DND-41 (cell line): ENCODE measurements at regions not wholly inside any gene's neighbourhood (a gene's known extent, or its start where the extent isn't known, plus 50 kb on each side); places are given as distances from the start of the nearest gene placed in this dataset.

Source experiments
- ATAC-seq: fragments of 200-7000 bp; cut with Tn5 transposase; 3 replicates; pipeline ENCODE4 v1.9.1; 2021; ENCODE audit warnings: low read depth; ENCODE audit not compliant: insufficient read depth
- DNase-seq: peaks from one replicate; pipeline ENCODE4 v3.0.0-alpha.2; 2020
- H2AFZ ChIP-seq: 2 replicates; pipeline ENCODE4 v1.6.0; 2012; ENCODE audit warnings: low read depth, low read length
- H3K27ac ChIP-seq: 2 replicates; pipeline ENCODE4 v1.5.1; 2012; ENCODE audit warnings: low read length, inconsistent platforms
- H3K27me3 ChIP-seq: fragments of 200-600 bp; sonication (generic); 2 replicates; pipeline ENCODE4 v1.6.0; 2012; ENCODE audit warnings: low read length, mild to moderate bottlenecking, inconsistent platforms; ENCODE audit not compliant: insufficient read depth, poor library complexity
- H3K36me3 ChIP-seq: 2 replicates; pipeline ENCODE4 v1.5.1; 2012; ENCODE audit warnings: low read length, inconsistent platforms; ENCODE audit not compliant: insufficient read depth
- H3K4me1 ChIP-seq: 2 replicates; pipeline ENCODE4 v1.5.1; 2012; ENCODE audit warnings: mild to moderate bottlenecking, low read length; ENCODE audit not compliant: insufficient read depth
- H3K4me2 ChIP-seq: 2 replicates; pipeline ENCODE4 v1.6.0; 2012; ENCODE audit warnings: mild to moderate bottlenecking, moderate library complexity, low read length, inconsistent platforms; ENCODE audit not compliant: insufficient read depth
- H3K4me3 ChIP-seq, 2 experiments: fragments of 200-600 bp in 1 of 2; shearing (Covaris generic) in 1 of 2; 2 replicates each; pipeline ENCODE4 v1.5.1; 2012 to 2016; ENCODE audit warnings: inconsistent platforms in 2 of 2, low read length in 2 of 2, mild to moderate bottlenecking in 2 of 2, low read depth in 1 of 2, moderate library complexity in 1 of 2
- H3K79me2 ChIP-seq: 2 replicates; pipeline ENCODE4 v1.6.0; 2012; ENCODE audit warnings: low read length, inconsistent platforms; ENCODE audit not compliant: insufficient read depth
- H3K9ac ChIP-seq: 2 replicates; pipeline ENCODE4 v1.6.0; 2012; ENCODE audit warnings: low read depth, mild to moderate bottlenecking, inconsistent platforms, low read length, moderate library complexity
- H3K9me3 ChIP-seq: 2 replicates; pipeline ENCODE4 v1.5.1; 2012; ENCODE audit warnings: low read length, moderate library complexity, mild to moderate bottlenecking, inconsistent platforms; ENCODE audit not compliant: insufficient read depth, severe bottlenecking
- H4K20me1 ChIP-seq: 2 replicates; pipeline ENCODE4 v1.6.0; 2012; ENCODE audit warnings: low read length; ENCODE audit not compliant: insufficient read depth
- CTCF ChIP-seq: IDR thresholded peaks from 2 replicates; pipeline ENCODE4 v1.5.1; 2012; ENCODE audit warnings: borderline replicate concordance, low read length, moderate library complexity, mild to moderate bottlenecking; ENCODE audit not compliant: poor library complexity, severe bottlenecking; ENCODE audit errors: extremely low read depth
- EZH2 ChIP-seq: IDR thresholded peaks from 3 replicates; pipeline ENCODE4 v1.6.1; 2012; ENCODE audit warnings: borderline replicate concordance, low read depth, mild to moderate bottlenecking, moderate library complexity, low read length, inconsistent platforms; ENCODE audit not compliant: severe bottlenecking

DNA sequence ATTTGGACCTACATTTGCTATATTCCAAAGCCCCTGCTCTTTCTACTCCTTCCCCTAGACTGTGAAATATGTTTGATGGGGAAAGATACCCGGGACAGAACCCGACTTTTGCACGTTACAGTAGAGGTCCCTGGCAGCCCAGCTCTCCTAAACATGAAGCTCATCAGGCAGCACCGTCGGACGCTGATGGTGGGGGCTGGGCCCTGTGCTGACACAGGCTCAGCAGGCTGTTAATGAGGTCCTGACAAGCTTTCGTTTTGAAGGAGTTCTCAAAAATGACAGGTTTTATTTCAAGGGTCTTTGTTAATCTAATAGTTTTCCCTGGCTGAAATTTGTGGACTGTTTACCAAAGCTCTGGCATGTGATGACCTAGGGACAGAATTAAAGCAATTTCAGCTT lies 102.3 kb downstream of the SLC25A47 start:
- DNase-seq (no peak), ATAC-seq (no peak)
- peaks cover 45% of the 10 kb centered on the region for H3K4me1 ChIP-seq
- H3K4me2 ChIP-seq = no peak overlapping the region
- H3K79me2 ChIP-seq = peaks cover 14% of the 10 kb centered on the region; the same call in 1 of the 2 replicates
- TF ChIP-seq CTCF (no peak), EZH2 (no peak)
- H3K36me3 ChIP-seq = no peaks in the 10 kb centered on the region
- H3K9ac ChIP-seq = no peak overlapping the region
- no peaks in the 10 kb centered on the region for H3K9me3 ChIP-seq
- H3K27me3 ChIP-seq = no peaks in the 10 kb centered on the region
- H3K4me3 ChIP-seq = no peak overlapping the region
- peak overlapping the region; percentile 76 for H3K27ac ChIP-seq
- no peak overlapping the region for H2AFZ ChIP-seq
- no peaks in the 10 kb centered on the region for H4K20me1 ChIP-seq

GRCh38 chr14:100426314-100426713 lies 103.2 kb downstream of the SLC25A47 start:
- Histone ChIP-seq H3K27me3 (no peaks in the 10 kb centered on the region), H3K4me1 (peaks cover 45% of the 10 kb centered on the region), H4K20me1 (no peaks in the 10 kb centered on the region), H3K79me2 (peaks cover 14% of the 10 kb centered on the region; the same call in 1 of the 2 replicates), H2AFZ (no peak overlapping the region), H3K9ac (no peak overlapping the region), H3K4me2 (no peak overlapping the region), H3K27ac (peak overlapping the region; percentile 76; the same call in 1 of the 2 replicates), H3K36me3 (no peaks in the 10 kb centered on the region), H3K9me3 (no peaks in the 10 kb centered on the region), H3K4me3 (no peak overlapping the region)
- TF ChIP-seq CTCF (no peak), EZH2 (no peak)
- DNase-seq (no peak), ATAC-seq (no peak)

GRCh38 chr14:100427166-100427565 lies 104.0 kb downstream of the SLC25A47 start:
- TF ChIP-seq EZH2 = no peak
- no peak overlapping the region for H2AFZ ChIP-seq
- peak overlapping the region; percentile 38; the same call in 1 of the 2 replicates for H3K27ac ChIP-seq
- peaks cover 13% of the 10 kb centered on the region; the same call in 1 of the 2 replicates for H3K79me2 ChIP-seq
- H3K27me3 ChIP-seq = no peaks in the 10 kb centered on the region
- H3K36me3 ChIP-seq = no peaks in the 10 kb centered on the region
- no peak overlapping the region for H3K4me3 ChIP-seq
- no peak for ATAC-seq
- peaks cover 40% of the 10 kb centered on the region for H3K4me1 ChIP-seq
- no peak for DNase-seq
- H4K20me1 ChIP-seq = no peaks in the 10 kb centered on the region
- H3K9me3 ChIP-seq = no peaks in the 10 kb centered on the region
- no peak overlapping the region for H3K9ac ChIP-seq
- H3K4me2 ChIP-seq = no peak overlapping the region

- H2AFZ ChIP-seq = no peak overlapping the region
- no peaks in the 10 kb centered on the region for H3K27me3 ChIP-seq
- no peak overlapping the region for H3K4me3 ChIP-seq
- H3K4me2 ChIP-seq = no peak overlapping the region
- H3K36me3 ChIP-seq = no peaks in the 10 kb centered on the region
- H3K79me2 ChIP-seq = peaks cover 10% of the 10 kb centered on the region; the same call in 1 of the 2 replicates
- TF ChIP-seq CTCF = no peak
- no peak for TF ChIP-seq EZH2
- H4K20me1 ChIP-seq = no peaks in the 10 kb centered on the region
- H3K27ac ChIP-seq = no peak overlapping the region
- DNase-seq = no peak
- no peaks in the 10 kb centered on the region for H3K9me3 ChIP-seq
- H3K9ac ChIP-seq = no peak overlapping the region
- peaks cover 34% of the 10 kb centered on the region for H3K4me1 ChIP-seq
- no peak for ATAC-seq
Observed at GRCh38 chr14:100428727-100429126, 105.6 kb downstream of the SLC25A47 start.
